Kidney (tissue), 13 donors: ENCODE measurements at regions not wholly inside any gene's neighbourhood (a gene's known extent, or its start where the extent isn't known, plus 50 kb on each side); places are given as distances from the start of the nearest gene placed in this dataset.

Experiments used
- DNase-seq, 5 donors: peaks; one replicate each; pipeline ENCODE4 v3.0.0-alpha.2; 2013 to 2020
- FAIRE-seq: peaks from 2 replicates; lab custom pipeline; 2012; peaks lifted over from hg19 to GRCh38; lab: Jason Lieb, UNC
- H3K27ac ChIP-seq, 2 donors: one replicate each; pipeline ENCODE4 v1.7.0; 2013; ENCODE audit warnings: low read depth in 2 of 2, low read length in 2 of 2, inconsistent platforms in 1 of 2
- H3K27me3 ChIP-seq: one replicate; pipeline ENCODE4 v1.7.1; 2013; ENCODE audit warnings: low read length, inconsistent platforms; ENCODE audit not compliant: control insufficient read depth, insufficient read depth
- H3K36me3 ChIP-seq, 3 donors: one replicate each; pipeline versions ENCODE4 v1.7.0 to v1.7.1; 2013; ENCODE audit warnings: low read length in 3 of 3, control low read depth in 1 of 3, inconsistent platforms in 1 of 3; ENCODE audit not compliant: insufficient read depth in 3 of 3, control insufficient read depth in 2 of 3
- H3K4me1 ChIP-seq, 3 donors: one replicate each; pipeline versions ENCODE4 v1.7.0 to v1.7.1; 2013; ENCODE audit warnings: low read length in 3 of 3, inconsistent platforms in 1 of 3, low read depth in 1 of 3; ENCODE audit not compliant: control insufficient read depth in 2 of 3, insufficient read depth in 2 of 3
- H3K4me3 ChIP-seq, 3 donors: one replicate each; pipeline versions ENCODE4 v1.7.0 to v1.8.1; 2013; ENCODE audit warnings: low read length in 3 of 3, control low read depth in 1 of 3, inconsistent platforms in 1 of 3
- H3K9ac ChIP-seq, 3 donors: one replicate each; pipeline versions ENCODE4 v1.7.0 to v1.7.1; 2013; ENCODE audit warnings: low read length in 3 of 3, control low read depth in 1 of 3, inconsistent platforms in 1 of 3
- H3K9me3 ChIP-seq, 3 donors: one replicate each; pipeline versions ENCODE4 v1.7.0 to v1.7.1; 2013; ENCODE audit warnings: low read length in 3 of 3, control low read depth in 1 of 3, inconsistent platforms in 1 of 3; ENCODE audit not compliant: control insufficient read depth in 2 of 3, insufficient read depth in 1 of 3
- intact Hi-C: fragments of 100-400 bp; cut with DNase I; formaldehyde crosslinking; loops from one replicate; pipeline ENCODE4 v1.11.1; 2022
- TF ChIP-seq, protein P1 (sequence below): IDR thresholded peaks from 3 replicates; pipeline ENCODE4 v1.5.1; 2012; ENCODE audit warnings: mild to moderate bottlenecking, moderate library complexity, borderline replicate concordance; ENCODE audit not compliant: insufficient read depth; ENCODE audit errors: extremely low read depth
- donor health status: control.
- donor health status: control.
- donor health status: control.
- donor health status: control.
- donor health status: control.
- donor health status: DM: yes; HTN: yes; CAD: no.
- donor health status: Normal renal cell carcinoma (clear cell type).

DNA sequence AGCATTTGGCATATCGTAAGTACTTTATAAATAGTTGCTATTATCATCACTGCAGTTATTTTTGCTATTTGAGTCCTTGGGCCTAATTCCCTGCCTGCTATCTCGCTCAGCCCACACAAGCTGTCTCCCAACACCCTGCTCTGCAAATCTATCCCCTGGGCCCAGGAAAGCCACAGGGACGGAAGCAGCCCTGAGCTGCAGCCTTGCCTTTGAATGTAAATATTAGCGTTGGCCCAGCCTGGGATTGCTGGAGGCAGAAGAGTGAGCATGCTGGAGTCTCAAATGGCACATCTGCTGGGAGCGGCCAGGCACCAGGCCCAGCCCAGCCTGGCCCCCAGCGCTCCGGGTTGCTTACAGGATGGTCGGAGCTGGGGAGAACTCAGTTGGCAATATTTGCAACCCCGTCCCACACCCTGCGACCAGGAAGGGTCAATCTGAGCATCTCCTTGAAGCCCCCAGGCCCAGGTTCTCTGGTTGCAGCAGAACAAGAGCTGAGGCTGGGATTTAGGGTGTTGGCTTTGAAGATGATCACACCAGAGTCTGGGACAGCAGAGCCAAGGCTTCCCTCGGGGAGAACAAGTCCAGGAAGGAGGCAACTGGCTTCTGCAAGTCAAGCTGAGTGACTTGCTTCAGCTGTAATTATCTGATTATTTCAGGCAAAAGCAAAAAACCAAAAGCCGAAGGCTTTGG is 529.6 kb downstream of the SHQ1 start:
- no peak overlapping the region for H3K9ac ChIP-seq
- no peak overlapping the region for H3K4me3 ChIP-seq
- H3K27ac ChIP-seq, result no peak overlapping the region
- FAIRE-seq (no peak), DNase-seq (no peak)
- no peaks in the 10 kb centered on the region for H3K36me3 ChIP-seq
- TF ChIP-seq, protein P1, sequence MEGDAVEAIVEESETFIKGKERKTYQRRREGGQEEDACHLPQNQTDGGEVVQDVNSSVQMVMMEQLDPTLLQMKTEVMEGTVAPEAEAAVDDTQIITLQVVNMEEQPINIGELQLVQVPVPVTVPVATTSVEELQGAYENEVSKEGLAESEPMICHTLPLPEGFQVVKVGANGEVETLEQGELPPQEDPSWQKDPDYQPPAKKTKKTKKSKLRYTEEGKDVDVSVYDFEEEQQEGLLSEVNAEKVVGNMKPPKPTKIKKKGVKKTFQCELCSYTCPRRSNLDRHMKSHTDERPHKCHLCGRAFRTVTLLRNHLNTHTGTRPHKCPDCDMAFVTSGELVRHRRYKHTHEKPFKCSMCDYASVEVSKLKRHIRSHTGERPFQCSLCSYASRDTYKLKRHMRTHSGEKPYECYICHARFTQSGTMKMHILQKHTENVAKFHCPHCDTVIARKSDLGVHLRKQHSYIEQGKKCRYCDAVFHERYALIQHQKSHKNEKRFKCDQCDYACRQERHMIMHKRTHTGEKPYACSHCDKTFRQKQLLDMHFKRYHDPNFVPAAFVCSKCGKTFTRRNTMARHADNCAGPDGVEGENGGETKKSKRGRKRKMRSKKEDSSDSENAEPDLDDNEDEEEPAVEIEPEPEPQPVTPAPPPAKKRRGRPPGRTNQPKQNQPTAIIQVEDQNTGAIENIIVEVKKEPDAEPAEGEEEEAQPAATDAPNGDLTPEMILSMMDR, result no peak
- intact Hi-C loops, result no loop called here
- no peaks in the 10 kb centered on the region for H3K9me3 ChIP-seq
- H3K27me3 ChIP-seq, result no peaks in the 10 kb centered on the region
- no peaks in the 10 kb centered on the region for H3K4me1 ChIP-seq

DNA sequence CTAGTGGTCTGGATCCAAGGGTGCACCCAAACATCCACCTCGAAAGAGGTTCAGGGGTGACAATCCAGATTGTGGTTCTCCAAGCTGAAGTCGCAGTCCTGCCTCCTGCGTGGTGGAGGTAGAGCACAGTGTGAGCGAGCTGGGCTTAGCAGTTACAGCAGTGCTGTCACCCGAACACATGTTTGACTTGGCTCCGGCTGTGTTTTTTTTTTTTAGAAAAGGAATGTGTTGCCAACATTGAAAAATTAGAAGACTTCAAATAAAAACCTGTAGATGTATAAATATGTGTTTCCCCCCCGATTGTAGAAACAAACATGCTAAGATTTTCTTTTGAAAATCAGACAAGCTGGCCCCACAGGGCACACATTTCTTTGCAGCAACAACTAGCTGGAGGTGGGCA is 530.8 kb downstream of the SHQ1 start:
- TF ChIP-seq, protein P1, result no peak
- Histone ChIP-seq H3K36me3 (no peaks in the 10 kb centered on the region), H3K4me1 (no peaks in the 10 kb centered on the region), H3K9me3 (no peaks in the 10 kb centered on the region), H3K27me3 (no peaks in the 10 kb centered on the region), H3K9ac (no peak overlapping the region), H3K27ac (no peak overlapping the region), H3K4me3 (no peak overlapping the region)
- no peak for FAIRE-seq
- intact Hi-C loops, result no loop called here
- no peak for DNase-seq

DNA sequence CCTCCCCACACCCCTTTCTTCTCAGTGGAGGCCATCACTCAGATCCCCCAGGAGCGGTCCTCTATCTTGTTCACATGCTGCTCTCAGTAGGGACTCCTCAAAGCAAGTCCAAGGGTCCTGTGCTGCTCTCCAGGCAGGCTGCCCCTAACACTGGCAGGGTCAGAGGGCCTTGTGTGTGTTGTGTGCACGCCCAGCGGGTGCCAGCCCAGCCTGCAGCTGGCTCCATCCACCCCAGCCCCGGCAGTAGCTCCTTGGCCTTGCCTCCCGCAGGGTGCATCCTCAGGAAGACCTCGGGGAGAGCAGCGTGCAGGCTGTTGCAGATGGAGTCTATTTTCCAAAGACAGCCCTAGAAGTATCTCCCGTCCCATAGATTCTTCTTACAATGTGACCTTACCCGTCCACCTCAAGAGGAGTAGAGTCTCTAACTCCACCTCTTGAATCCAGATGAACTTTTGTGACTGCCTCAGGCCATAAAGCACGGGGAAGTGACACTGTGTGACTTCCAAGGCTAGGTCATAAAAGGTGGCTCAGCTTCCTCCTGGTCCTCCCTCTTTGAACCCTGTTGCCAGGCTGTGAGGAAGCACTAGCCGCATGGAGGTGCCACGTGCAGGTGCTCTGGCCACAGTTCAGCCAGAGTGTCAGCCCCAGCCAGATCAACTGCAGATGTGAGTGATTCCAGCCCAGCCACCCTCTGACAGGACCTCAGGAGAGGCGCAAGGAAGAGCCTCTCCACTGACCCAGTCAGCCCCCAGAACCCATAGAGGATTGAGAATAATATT is 531.6 kb downstream of the SHQ1 start:
- FAIRE-seq, result no peak

More for the DNA sequence above, 531.6 kb downstream of the SHQ1 start:
- no peaks in the 10 kb centered on the region for H3K4me1 ChIP-seq
- no peaks in the 10 kb centered on the region for H3K27me3 ChIP-seq
- no peaks in the 10 kb centered on the region for H3K36me3 ChIP-seq
- no peak overlapping the region for H3K4me3 ChIP-seq
- intact Hi-C loops, result no loop called here
- no peaks in the 10 kb centered on the region for H3K9me3 ChIP-seq
- no peak overlapping the region for H3K9ac ChIP-seq
- DNase-seq, result no peak
- TF ChIP-seq, protein P1, result no peak
- no peak overlapping the region for H3K27ac ChIP-seq
